Amniotic epithelial cell (primary cell): ENCODE measurements at regions not wholly inside any gene's neighbourhood (a gene's known extent, or its start where the extent isn't known, plus 50 kb on each side); places are given as distances from the start of the nearest gene placed in this dataset.

Experiments used
- DNase-seq: peaks from one replicate; pipeline ENCODE4 v3.0.0-alpha.2; 2010; ENCODE audit warnings: low read depth

DNA sequence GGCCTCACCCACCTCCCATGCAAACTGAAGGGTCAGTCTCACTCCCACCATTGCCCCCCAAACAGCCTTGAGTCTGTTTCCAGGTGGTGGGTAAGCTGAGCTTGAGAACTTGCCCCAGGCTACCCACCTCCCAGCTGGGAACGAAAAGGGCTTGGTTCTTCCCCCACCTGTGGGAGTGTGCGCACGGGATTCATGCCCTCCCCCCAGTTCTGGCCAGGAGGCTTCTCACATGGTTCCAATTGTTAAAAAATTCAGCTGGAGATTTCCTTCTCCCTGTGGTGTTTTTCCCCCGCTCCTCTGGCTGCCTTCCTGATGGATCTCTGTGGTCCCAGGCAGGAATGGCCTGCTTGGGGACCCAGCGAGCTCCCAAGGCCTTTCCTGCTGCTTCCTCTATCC lies 81.8 kb upstream of the C21orf91 start:
- no peak for DNase-seq

DNA sequence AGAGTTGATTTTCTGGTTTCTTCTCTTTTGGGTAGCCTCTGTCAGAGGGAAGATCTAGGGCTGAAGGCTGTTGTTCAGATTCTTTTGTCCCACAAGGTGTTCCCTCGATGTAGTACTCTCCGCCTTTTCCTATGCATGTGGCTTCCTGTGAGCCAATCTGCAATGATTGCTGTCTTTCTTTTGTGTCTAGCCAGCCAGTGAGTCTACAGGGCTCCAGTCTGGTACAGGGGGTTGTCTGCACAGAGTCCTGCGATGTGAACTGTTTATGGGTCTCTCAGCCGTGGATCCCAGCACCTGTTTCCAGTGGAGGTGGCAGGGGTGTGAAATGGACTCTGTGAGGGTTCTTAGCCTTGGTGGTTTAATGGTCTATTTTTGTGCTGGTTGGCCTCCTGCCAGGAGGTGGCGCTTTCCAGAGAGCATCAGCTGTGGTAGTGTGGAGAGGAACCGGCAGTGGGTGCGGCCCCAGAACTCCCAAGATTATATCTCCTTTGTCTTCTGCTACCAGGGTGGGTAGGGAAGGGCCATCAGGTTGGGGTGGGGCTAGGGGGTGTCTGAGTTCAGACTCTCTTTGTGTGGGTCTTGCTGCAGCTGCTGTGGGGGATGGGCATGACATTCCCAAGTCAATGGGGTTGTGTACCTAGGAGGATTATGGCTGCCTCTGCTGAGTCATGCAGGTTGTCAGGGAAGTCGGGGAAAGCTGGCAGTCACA lies 81.3 kb upstream of the C21orf91 start:
- DNase-seq, result no peak

- no peak for DNase-seq
Measured at GRCh38 chr21:17889171-17889570, 70.0 kb upstream of the C21orf91 start.

- no peak for DNase-seq
Measured at GRCh38 chr21:17869115-17869514, 50.0 kb upstream of the C21orf91 start.
